ENCODE measurements at regions not wholly inside any gene's neighbourhood (a gene's known extent, or its start where the extent isn't known, plus 50 kb on each side); places are given as distances from the start of the nearest gene placed in this dataset.

GRCh38 chr3:96059301-96059700 lies 755.1 kb upstream of the EPHA6 start:
- no peaks in the 10 kb centered on the region for H3K36me3 ChIP-seq (ENCODE audit: control insufficient read depth, insufficient read depth, low read length)
- Mint-ChIP-seq H3K27me3 (ENCODE audit: low read depth in 2 of 2) (no peaks in the 10 kb centered on the region), H3K27ac (no peak overlapping the region), H3K4me3 (no peak overlapping the region), H3K4me1 (no peaks in the 10 kb centered on the region), H3K9me3 (peaks cover 10 to 14% of the 10 kb centered on the region in 2 donors), H3K36me3 (peaks cover 11% of the 10 kb centered on the region)
- TF ChIP-seq CTCF (IDR thresholded peaks at IDR 0.05) = no peak
- no peaks in the 10 kb centered on the region for H3K4me1 ChIP-seq (ENCODE audit: control insufficient read depth, insufficient read depth, low read length)
- H3K27ac ChIP-seq (ENCODE audit: low read length) = no peak overlapping the region
- no peak for ATAC-seq
- no peak for DNase-seq
- WGBS (ENCODE audit: insufficient coverage) = 67% methylated on average over 1 of the region's 1 CpG
- peaks cover 10% of the 10 kb centered on the region for H3K9me3 ChIP-seq (ENCODE audit: control insufficient read depth, insufficient read depth, low read length)
- no peak overlapping the region for H3K4me3 ChIP-seq (ENCODE audit: low read length)
- no peaks in the 10 kb centered on the region for H3K27me3 ChIP-seq (ENCODE audit: control insufficient read depth, insufficient read depth, low read length)
- intact Hi-C loops (cut with micrococcal nuclease) = no loop called here

- peaks cover 10 to 15% of the 10 kb centered on the region in 2 donors for H3K9me3 Mint-ChIP-seq
- peaks cover 16% of the 10 kb centered on the region for H3K9me3 ChIP-seq (ENCODE audit: control insufficient read depth, insufficient read depth, low read length)
- no peak overlapping the region for H3K4me3 Mint-ChIP-seq
- no peaks in the 10 kb centered on the region for H3K4me1 Mint-ChIP-seq
- no peak for TF ChIP-seq CTCF (IDR thresholded peaks at IDR 0.05)
- 100% methylated on average over 1 of the region's 1 CpG for WGBS (ENCODE audit: insufficient coverage)
- H3K4me3 ChIP-seq (ENCODE audit: low read length) = no peak overlapping the region
- no peaks in the 10 kb centered on the region for H3K4me1 ChIP-seq (ENCODE audit: control insufficient read depth, insufficient read depth, low read length)
- intact Hi-C loops (cut with micrococcal nuclease) = no loop called here
- no peak overlapping the region for H3K27ac Mint-ChIP-seq
- no peaks in the 10 kb centered on the region for H3K36me3 Mint-ChIP-seq
- H3K27me3 Mint-ChIP-seq (ENCODE audit: low read depth in 2 of 2) = no peaks in the 10 kb centered on the region
- DNase-seq (no peak), ATAC-seq (no peak)
- no peak overlapping the region for H3K27ac ChIP-seq (ENCODE audit: low read length)
- no peaks in the 10 kb centered on the region for H3K36me3 ChIP-seq (ENCODE audit: control insufficient read depth, insufficient read depth, low read length)
- H3K27me3 ChIP-seq (ENCODE audit: control insufficient read depth, insufficient read depth, low read length) = no peaks in the 10 kb centered on the region
Observed at GRCh38 chr3:96069065-96069464, 745.3 kb upstream of the EPHA6 start.

- intact Hi-C loops (cut with micrococcal nuclease) = no loop called here
- H3K4me1 Mint-ChIP-seq = no peaks in the 10 kb centered on the region
- H3K9me3 ChIP-seq (ENCODE audit: control insufficient read depth, insufficient read depth, low read length) = peaks cover 16% of the 10 kb centered on the region
- TF ChIP-seq CTCF (IDR thresholded peaks at IDR 0.05) = no peak
- no peak overlapping the region for H3K4me3 Mint-ChIP-seq
- H3K36me3 Mint-ChIP-seq = peaks cover under 1% of the 10 kb centered on the region
- no peaks in the 10 kb centered on the region for H3K4me1 ChIP-seq (ENCODE audit: control insufficient read depth, insufficient read depth, low read length)
- no peak overlapping the region for H3K4me3 ChIP-seq (ENCODE audit: low read length)
- no peaks in the 10 kb centered on the region for H3K27me3 ChIP-seq (ENCODE audit: control insufficient read depth, insufficient read depth, low read length)
- H3K27ac Mint-ChIP-seq = no peak overlapping the region
- H3K36me3 ChIP-seq (ENCODE audit: control insufficient read depth, insufficient read depth, low read length) = no peaks in the 10 kb centered on the region
- no peak overlapping the region for H3K27ac ChIP-seq (ENCODE audit: low read length)
- ATAC-seq (no peak), DNase-seq (no peak)
- peaks cover 7 to 15% of the 10 kb centered on the region in 2 donors for H3K9me3 Mint-ChIP-seq
- H3K27me3 Mint-ChIP-seq (ENCODE audit: low read depth in 2 of 2) = no peaks in the 10 kb centered on the region
Observed at GRCh38 chr3:96070678-96071077, 743.7 kb upstream of the EPHA6 start.

GRCh38 chr3:96071097-96071496 lies 743.3 kb upstream of the EPHA6 start:
- no peak for TF ChIP-seq CTCF (IDR thresholded peaks at IDR 0.05)
- Histone ChIP-seq H3K4me1 (ENCODE audit: control insufficient read depth, insufficient read depth, low read length) (no peaks in the 10 kb centered on the region), H3K9me3 (ENCODE audit: control insufficient read depth, insufficient read depth, low read length) (peaks cover 16% of the 10 kb centered on the region), H3K27me3 (ENCODE audit: control insufficient read depth, insufficient read depth, low read length) (no peaks in the 10 kb centered on the region), H3K36me3 (ENCODE audit: control insufficient read depth, insufficient read depth, low read length) (no peaks in the 10 kb centered on the region), H3K27ac (ENCODE audit: low read length) (no peak overlapping the region), H3K4me3 (ENCODE audit: low read length) (no peak overlapping the region)
- no peaks in the 10 kb centered on the region for H3K27me3 Mint-ChIP-seq (ENCODE audit: low read depth in 2 of 2)
- no peak overlapping the region for H3K4me3 Mint-ChIP-seq
- no peak for DNase-seq
- no peak overlapping the region for H3K27ac Mint-ChIP-seq
- no peak for ATAC-seq
- H3K36me3 Mint-ChIP-seq = peaks cover 5% of the 10 kb centered on the region
- no peaks in the 10 kb centered on the region for H3K4me1 Mint-ChIP-seq
- 73% methylated on average over 5 of the region's 5 CpGs for WGBS (ENCODE audit: insufficient coverage)
- peaks cover 9 to 17% of the 10 kb centered on the region in 2 donors for H3K9me3 Mint-ChIP-seq
- intact Hi-C loops (cut with micrococcal nuclease) = no loop called here

Data from natural killer cell (primary cell).